NCI-H460 (cell line): ENCODE measurements at regions not wholly inside any gene's neighbourhood (a gene's known extent, or its start where the extent isn't known, plus 50 kb on each side); places are given as distances from the start of the nearest gene placed in this dataset.
"Not testable (repeated sequence)": the region's sequence is repeated elsewhere in the genome, so short reads cannot be mapped to it uniquely, and the experiment has no call there.

Source experiments
- DNase-seq: peaks from one replicate; pipeline ENCODE4 v3.0.0-alpha.2; 2016; ENCODE audit warnings: low read depth; ENCODE audit errors: extremely low read depth

DNA sequence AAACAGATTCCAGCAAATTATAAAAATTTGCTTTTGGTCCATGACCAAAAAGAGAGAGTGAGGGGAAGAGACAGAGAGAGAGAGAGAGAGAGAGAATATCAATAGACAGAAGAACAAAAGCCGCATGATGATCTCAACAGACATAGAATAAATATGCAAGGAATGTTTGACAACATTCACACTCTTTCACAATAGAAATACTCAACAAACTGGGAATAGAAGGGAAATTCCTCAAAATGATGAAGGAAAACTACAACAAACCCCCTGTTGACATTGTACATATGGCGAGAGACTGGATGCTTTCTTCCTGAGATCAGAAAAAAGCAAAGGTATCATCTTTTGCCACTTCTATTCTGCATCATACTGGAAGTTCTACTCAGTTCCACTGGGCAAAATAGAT is 309.7 kb downstream of the RAD51AP2 start:
- DNase-seq, result no peak

- DNase-seq, result no peak
Observed at GRCh38 chr2:17206771-17207170, 311.5 kb downstream of the RAD51AP2 start.

- not testable (repeated sequence) for DNase-seq
Observed at GRCh38 chr2:17204214-17204613, 314.0 kb downstream of the RAD51AP2 start.

- DNase-seq, result not testable (repeated sequence)
Observed at GRCh38 chr2:17202628-17203027, 315.6 kb downstream of the RAD51AP2 start.

GRCh38 chr2:17199741-17200140 is 318.5 kb downstream of the RAD51AP2 start:
- DNase-seq, result no peak

DNA sequence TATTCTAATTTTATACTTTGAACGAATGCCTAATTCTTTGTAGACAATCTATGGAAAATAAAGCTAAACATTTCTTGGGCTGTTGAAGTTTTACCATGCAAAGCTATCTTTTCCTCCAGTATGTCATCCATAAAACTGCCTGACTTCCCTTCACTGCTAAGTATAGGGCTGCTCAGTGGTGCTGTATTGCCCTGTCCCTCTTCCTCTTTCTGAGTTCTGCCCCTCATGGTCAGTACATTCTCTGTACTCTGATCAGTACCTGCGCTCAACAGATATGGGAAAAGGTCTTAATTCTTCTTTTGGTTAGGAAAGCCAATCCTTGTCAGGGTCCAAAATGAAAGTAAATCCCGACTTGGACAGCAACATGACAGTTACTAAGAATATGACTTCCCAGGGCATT is 321.9 kb downstream of the RAD51AP2 start:
- DNase-seq, result no peak

DNA sequence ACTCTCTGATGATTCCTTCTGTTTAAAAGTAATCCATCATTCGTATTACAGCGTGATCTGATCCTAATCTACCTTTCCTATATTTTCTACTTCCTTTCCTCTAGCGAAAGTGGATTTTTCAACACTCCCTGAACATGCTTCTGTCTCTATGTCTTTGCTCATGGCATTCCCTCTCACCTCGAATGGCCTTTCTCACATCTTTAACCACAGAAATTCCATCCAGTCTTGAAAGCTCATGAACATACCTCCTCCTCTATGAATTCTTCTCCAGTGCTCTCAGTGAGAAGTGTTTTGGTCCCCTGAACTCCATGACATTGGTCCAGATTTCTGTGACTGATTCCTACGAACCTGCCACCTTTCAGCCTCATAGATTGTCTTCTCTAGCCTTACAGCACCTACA is 323.2 kb downstream of the RAD51AP2 start:
- DNase-seq, result no peak

DNA sequence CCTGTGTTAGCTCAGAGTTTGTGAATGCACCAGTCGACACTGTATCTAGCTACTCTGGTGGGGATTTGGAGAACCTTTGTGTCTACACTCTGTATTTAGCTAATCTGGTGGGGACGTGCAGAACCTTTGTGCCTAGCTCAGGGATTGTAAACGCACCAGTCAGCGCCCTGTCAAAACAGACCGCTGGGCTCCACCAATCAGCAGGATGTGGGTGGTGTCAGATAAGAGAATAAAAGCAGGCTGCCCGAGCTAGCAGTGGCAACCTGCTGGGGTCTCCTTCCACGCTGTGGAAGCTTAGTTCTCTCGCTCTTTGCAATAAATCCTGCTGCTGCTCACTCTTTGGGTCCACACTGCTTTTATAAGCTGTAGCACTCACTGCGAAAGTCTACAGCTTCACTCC is 324.2 kb downstream of the RAD51AP2 start:
- DNase-seq, result no peak

DNA sequence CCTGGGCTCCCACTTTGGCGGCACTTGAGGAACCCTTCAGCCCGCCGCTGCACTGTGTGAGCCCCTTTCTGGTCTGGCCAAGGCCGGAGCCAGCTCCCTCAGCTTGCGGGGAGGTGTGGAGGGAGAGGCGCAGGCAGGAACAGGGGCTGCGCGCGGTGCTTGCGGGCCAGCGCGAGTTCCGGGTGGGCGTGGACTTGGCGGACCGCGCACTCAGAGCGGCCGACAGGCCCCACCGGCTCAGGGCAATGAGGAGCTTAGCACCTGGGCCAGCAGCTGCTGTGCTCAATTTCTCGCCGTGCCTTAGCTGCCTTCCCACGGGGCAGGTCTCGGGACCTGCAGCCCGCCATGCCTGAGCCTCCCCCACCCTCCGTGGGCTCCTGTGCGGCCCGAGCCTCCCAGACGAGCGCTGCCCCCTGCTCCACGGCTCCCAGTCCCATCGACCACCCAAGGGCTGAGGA is 324.8 kb downstream of the RAD51AP2 start:
- DNase-seq, result not testable (repeated sequence)

DNA sequence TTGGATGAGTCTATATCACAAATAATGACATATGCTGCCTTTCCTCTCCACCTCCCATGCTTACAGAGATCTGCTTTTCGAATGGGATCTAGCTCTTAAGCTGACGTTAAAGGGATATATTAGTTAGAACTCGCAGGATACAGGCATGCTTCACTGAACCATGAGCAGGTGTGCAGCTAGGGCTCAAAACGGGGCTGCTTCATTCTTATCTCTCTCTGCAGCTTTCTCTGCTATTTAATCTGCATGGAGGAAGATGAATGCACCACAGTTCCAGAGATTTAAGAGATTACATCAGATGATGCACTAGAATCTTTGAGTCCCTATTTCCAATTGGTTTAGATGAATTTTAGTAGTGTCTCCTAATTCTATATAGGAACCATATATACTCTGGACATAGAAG is 327.0 kb downstream of the RAD51AP2 start:
- DNase-seq, result no peak

DNA sequence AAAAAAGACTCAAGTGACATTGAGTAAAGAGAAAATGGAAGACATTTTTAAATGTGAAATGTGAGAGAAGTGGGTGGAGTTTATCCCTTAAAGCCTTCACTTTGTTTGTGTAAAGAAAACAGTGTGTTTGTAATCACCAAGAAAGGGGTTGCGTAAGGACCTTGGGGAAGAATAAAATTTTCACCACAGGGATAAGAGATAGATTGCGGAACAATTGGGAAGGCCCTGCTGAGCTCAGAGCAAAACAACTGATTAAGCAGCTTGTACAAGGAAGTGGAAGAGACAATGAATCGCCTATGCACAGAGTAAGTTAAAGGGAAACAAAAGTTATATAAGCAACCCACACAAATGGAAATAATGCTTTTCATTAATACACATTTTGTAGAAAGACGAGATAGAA is 327.7 kb downstream of the RAD51AP2 start:
- no peak for DNase-seq

DNA sequence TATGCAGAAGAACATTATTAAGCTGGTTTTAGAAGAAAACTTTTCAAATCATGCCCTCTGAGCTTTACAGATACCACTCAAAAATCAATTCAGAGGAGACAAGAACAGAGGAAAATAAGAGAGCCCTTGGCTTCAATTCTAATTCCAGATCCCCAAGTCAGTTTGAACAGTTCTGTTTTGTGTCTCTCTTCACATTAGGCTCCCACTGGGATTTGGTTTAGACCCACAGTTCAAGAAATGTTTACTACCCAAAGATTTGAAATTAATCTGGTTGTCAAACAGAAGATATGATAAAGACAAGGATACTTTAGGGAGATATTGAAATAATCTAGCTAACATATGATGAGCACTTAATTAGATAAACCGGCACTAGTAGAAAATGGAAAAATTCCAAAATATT is 329.5 kb downstream of the RAD51AP2 start:
- no peak for DNase-seq

- DNase-seq, result no peak
Observed at GRCh38 chr2:17184512-17184911, 333.7 kb downstream of the RAD51AP2 start.

DNA sequence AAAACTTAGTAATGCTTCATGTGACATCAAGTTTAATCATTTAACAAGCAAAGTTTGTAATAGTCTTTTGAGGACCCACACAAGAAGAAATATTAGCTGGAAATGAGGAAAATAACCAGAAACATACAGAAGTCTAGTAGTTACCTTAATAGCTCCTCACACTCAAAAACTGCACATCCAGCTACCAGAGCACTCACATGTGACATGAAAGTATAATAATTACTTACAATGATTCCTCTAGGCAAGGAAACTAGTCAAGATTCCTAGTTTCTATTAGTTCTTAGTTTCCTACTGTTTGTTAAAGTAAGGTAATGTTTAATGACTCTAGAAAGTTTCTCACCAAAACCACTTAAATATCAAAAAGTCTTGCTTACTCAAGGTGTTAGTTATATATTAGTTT is 335.8 kb downstream of the RAD51AP2 start:
- no peak for DNase-seq

DNA sequence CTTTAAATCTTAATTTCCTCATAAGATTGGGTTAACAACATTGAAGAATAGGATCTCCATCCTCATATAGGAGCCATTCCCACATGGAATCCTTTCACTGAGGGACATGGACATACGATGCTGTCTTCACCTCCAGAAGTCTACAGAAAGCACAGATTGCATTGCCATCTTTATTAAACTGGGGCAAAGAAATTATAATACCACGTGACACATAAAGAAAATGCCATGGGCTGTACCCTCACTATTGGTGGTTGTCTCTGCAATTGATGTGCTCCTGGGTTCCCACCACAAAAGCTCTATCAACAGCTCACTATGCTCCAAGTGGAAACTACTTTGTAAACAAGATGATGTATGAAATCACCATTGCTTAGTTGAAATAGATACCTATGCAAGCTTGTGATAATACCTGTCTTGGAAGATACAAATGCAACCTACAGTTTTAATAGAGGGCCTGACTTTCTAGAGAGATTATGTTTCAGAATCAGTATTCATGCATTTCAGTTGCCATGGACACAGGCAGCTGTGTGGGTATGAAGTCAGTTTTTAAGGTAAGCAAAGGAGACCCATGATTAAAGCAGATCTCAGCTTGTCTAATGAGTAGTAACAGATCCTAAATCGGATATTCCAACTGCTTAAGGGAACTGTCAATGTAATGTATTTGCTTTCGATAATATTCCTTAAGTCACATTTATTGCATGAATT is 337.0 kb downstream of the RAD51AP2 start:
- DNase-seq, result no peak

GRCh38 chr2:17179145-17179808 is 339.0 kb downstream of the RAD51AP2 start:
- DNase-seq, result no peak

- DNase-seq, result no peak
Observed at GRCh38 chr2:17177088-17177487, 341.2 kb downstream of the RAD51AP2 start.

DNA sequence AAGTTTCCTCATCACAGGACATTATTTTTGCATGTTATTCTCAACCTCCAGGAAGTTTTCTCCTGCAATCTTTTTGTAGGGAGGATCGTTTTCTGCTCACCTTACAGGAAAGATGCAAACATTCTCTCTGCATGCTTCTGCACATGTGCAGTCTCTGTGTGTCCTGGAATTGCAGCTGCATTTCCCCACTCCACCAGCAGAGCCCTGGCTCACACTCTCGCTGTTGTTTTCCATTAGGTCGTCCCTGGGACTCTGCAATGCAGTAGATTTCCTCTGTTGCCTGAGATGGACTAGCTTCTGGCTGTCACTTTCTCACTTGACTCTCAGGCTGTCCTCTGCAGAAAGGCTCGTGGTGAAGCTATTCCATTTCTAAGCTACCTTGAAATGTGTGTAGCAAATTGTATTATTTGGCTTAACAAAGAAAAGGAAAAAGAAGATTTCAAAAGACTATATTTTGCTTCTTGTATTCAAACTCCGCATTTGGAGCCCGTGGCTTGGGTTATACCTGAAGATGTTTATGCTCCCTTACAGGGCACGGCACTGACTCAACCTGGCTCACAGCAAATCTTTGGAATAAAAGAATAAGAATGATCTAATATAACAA is 346.7 kb downstream of the RAD51AP2 start:
- no peak for DNase-seq

- no peak for DNase-seq
Observed at GRCh38 chr2:17166506-17166905, 351.7 kb downstream of the RAD51AP2 start.

- DNase-seq, result no peak
Observed at GRCh38 chr2:17164550-17164949, 353.7 kb downstream of the RAD51AP2 start.

DNA sequence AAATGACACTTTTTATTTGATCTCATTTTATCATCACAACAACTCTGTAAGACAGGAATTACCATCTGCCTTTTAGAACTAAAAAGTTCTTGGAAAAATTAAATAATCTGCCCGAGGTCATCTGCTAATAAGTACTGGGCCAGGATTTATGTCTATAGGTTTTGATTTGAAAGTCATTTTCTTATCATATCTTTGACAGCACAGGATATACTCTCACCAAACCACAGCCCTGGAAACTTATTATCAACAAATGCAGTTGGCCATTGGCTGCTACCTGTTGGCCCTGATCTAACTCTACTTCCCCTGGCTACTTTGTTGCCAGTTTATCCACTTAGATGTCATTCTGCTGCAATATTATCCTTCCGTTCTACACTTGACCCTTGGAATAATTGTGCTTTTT is 354.6 kb downstream of the RAD51AP2 start:
- DNase-seq, result no peak

GRCh38 chr2:17162713-17163112 is 355.5 kb downstream of the RAD51AP2 start:
- DNase-seq, result no peak
